ENCODE measurements at regions not wholly inside any gene's neighbourhood (a gene's known extent, or its start where the extent isn't known, plus 50 kb on each side); places are given as distances from the start of the nearest gene placed in this dataset.

- WGBS (ENCODE audit: insufficient coverage, insufficient replicate concordance, low lambda C conversion rate, missing lambda C conversion rate) = 6% methylated on average over 2 of the region's 2 CpGs
- BruUV-seq (replicated peaks) = no TSS peak
- Histone ChIP-seq H3K4me3 (no peak overlapping the region), H3K9me3 (replicated peaks; ENCODE audit: control insufficient read depth, insufficient read depth, low read length) (no peaks in the 10 kb centered on the region; the same call in 2 of the 3 replicates), H4K20me1 (ENCODE audit: control insufficient read depth, insufficient read depth) (no peaks in the 10 kb centered on the region), H3K36me3 (ENCODE audit: control insufficient read depth in 2 of 2, insufficient read depth in 2 of 2, low read length in 1 of 2) (no peaks in the 10 kb centered on the region), H3K27me3 (replicated peaks in 1 of 2; ENCODE audit: control insufficient read depth in 2 of 2, insufficient read depth in 2 of 2, low read length in 1 of 2) (peaks cover 2 to 4% of the 10 kb centered on the region in 2 experiments; a peak in 2 of 4 replicates), H3K79me2 (ENCODE audit: control insufficient read depth, insufficient read depth, low read length) (no peaks in the 10 kb centered on the region), H3K4me2 (ENCODE audit: control insufficient read depth, insufficient read depth) (no peak overlapping the region), H3K4me1 (ENCODE audit: control insufficient read depth, insufficient read depth, low read length) (no peaks in the 10 kb centered on the region; the same call in 1 of the 2 replicates), H2AFZ (ENCODE audit: control insufficient read depth, low read depth, low read length) (no peak overlapping the region), H3K9ac (ENCODE audit: control insufficient read depth, insufficient read depth, low read length) (no peak overlapping the region), H3K27ac (ENCODE audit: control insufficient read depth, insufficient read depth) (no peak overlapping the region)
- DNase-seq (ENCODE audit: low read depth, low spot score) = no peak
- ChIA-PET POLR2A (no interaction called here), CTCF (no interaction called here), RAD21 (ENCODE audit: unreplicated experiment) (no interaction called here), SMC1A (ENCODE audit: uncharacterized antibody, unreplicated experiment) (no interaction called here)
- intact Hi-C loops (cut with micrococcal nuclease; ENCODE audit: unreplicated experiment) (loop anchor here (5.0 kb wide), 1 partner anchor 32 kb away; no protein-coding TSS in a partner anchor), in situ Hi-C loops (cut with MboI) (no loop called here)
- FAIRE-seq = no peak
- ATAC-seq = no peak
- TF ChIP-seq, protein P1, sequence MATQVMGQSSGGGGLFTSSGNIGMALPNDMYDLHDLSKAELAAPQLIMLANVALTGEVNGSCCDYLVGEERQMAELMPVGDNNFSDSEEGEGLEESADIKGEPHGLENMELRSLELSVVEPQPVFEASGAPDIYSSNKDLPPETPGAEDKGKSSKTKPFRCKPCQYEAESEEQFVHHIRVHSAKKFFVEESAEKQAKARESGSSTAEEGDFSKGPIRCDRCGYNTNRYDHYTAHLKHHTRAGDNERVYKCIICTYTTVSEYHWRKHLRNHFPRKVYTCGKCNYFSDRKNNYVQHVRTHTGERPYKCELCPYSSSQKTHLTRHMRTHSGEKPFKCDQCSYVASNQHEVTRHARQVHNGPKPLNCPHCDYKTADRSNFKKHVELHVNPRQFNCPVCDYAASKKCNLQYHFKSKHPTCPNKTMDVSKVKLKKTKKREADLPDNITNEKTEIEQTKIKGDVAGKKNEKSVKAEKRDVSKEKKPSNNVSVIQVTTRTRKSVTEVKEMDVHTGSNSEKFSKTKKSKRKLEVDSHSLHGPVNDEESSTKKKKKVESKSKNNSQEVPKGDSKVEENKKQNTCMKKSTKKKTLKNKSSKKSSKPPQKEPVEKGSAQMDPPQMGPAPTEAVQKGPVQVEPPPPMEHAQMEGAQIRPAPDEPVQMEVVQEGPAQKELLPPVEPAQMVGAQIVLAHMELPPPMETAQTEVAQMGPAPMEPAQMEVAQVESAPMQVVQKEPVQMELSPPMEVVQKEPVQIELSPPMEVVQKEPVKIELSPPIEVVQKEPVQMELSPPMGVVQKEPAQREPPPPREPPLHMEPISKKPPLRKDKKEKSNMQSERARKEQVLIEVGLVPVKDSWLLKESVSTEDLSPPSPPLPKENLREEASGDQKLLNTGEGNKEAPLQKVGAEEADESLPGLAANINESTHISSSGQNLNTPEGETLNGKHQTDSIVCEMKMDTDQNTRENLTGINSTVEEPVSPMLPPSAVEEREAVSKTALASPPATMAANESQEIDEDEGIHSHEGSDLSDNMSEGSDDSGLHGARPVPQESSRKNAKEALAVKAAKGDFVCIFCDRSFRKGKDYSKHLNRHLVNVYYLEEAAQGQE (IDR thresholded peaks at IDR 0.05; ENCODE audit: low read depth, low read length) = no peak
- TF ChIP-seq MTA3 (IDR thresholded peaks at IDR 0.05; ENCODE audit: borderline replicate concordance, low read length) (no peak), BCL3 (IDR thresholded peaks at IDR 0.05; ENCODE audit: borderline replicate concordance, insufficient read depth, low read depth, low read length, poor library complexity, severe bottlenecking) (no peak), EP300 (IDR thresholded peaks at IDR 0.05; ENCODE audit: borderline replicate concordance in 1 of 2, control insufficient read depth in 1 of 2, low read depth in 2 of 2, low read length in 2 of 2) (no peak), FOXK2 (IDR thresholded peaks at IDR 0.05) (no peak), CBFB (IDR thresholded peaks at IDR 0.05; ENCODE audit: low read depth) (no peak), JUND (IDR thresholded peaks at IDR 0.05; ENCODE audit: low read depth, low read length) (no peak), STAT1 (conservative IDR thresholded peaks at IDR 0.05) (no peak), RAD21 (IDR thresholded peaks at IDR 0.05; ENCODE audit: insufficient read depth, low read depth, low read length) (no peak), ZZZ3 (IDR thresholded peaks at IDR 0.05; ENCODE audit: control insufficient read depth, insufficient read length, low read depth) (no peak), TCF3 (IDR thresholded peaks at IDR 0.05; ENCODE audit: borderline replicate concordance, insufficient read depth, low read depth, low read length) (no peak), ZNF592 (IDR thresholded peaks at IDR 0.05) (no peak)
- TF ChIP-seq, protein P2, sequence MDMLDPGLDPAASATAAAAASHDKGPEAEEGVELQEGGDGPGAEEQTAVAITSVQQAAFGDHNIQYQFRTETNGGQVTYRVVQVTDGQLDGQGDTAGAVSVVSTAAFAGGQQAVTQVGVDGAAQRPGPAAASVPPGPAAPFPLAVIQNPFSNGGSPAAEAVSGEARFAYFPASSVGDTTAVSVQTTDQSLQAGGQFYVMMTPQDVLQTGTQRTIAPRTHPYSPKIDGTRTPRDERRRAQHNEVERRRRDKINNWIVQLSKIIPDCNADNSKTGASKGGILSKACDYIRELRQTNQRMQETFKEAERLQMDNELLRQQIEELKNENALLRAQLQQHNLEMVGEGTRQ (IDR thresholded peaks at IDR 0.05; ENCODE audit: borderline replicate concordance, low read depth, low read length) = no peak
These were observed 85.8 kb upstream of the RGMA start for GRCh38 chr15:93174836-93175235.

Data from GM12878 (cell line).